ENCODE measurements at regions not wholly inside any gene's neighbourhood (a gene's known extent, or its start where the extent isn't known, plus 50 kb on each side); places are given as distances from the start of the nearest gene placed in this dataset.

- Histone ChIP-seq H3K27ac (no peak overlapping the region), H3K36me3 (replicated peaks) (no peaks in the 10 kb centered on the region), H3K27me3 (replicated peaks) (no peaks in the 10 kb centered on the region), H3K4me3 (ENCODE audit: low read depth, low read length) (no peak overlapping the region)
- in situ Hi-C loops (cut with HindIII; ENCODE audit: low pct_ligation_motif_present, low sequenced_read_pairs), result no loop called here
- no peak for DNase-seq
- TF ChIP-seq CTCF (IDR thresholded peaks at IDR 0.05; ENCODE audit: low read depth, low read length, missing control alignments), result no peak
These were observed 119.5 kb upstream of the CYRIA start for GRCh38 chr2:16785149-16785548.

GRCh38 chr2:16784652-16785051, 119.0 kb upstream of the CYRIA start:
- Histone ChIP-seq H3K4me3 (ENCODE audit: low read depth, low read length) (no peak overlapping the region), H3K27me3 (replicated peaks) (no peaks in the 10 kb centered on the region), H3K36me3 (replicated peaks) (no peaks in the 10 kb centered on the region), H3K27ac (no peak overlapping the region)
- no peak for DNase-seq
- in situ Hi-C loops (cut with HindIII; ENCODE audit: low pct_ligation_motif_present, low sequenced_read_pairs), result no loop called here
- TF ChIP-seq CTCF (IDR thresholded peaks at IDR 0.05; ENCODE audit: low read depth, low read length, missing control alignments), result no peak

GRCh38 chr2:16777123-16777870, 111.7 kb upstream of the CYRIA start:
- DNase-seq, result no peak
- in situ Hi-C loops (cut with HindIII; ENCODE audit: low pct_ligation_motif_present, low sequenced_read_pairs), result no loop called here
- H3K36me3 ChIP-seq (replicated peaks), result no peaks in the 10 kb centered on the region
- no peak overlapping the region for H3K4me3 ChIP-seq (ENCODE audit: low read depth, low read length)
- no peaks in the 10 kb centered on the region for H3K27me3 ChIP-seq (replicated peaks)
- H3K27ac ChIP-seq, result no peak overlapping the region
- no peak for TF ChIP-seq CTCF (IDR thresholded peaks at IDR 0.05; ENCODE audit: low read depth, low read length, missing control alignments)

- Histone ChIP-seq H3K27ac (no peak overlapping the region), H3K27me3 (replicated peaks) (no peaks in the 10 kb centered on the region), H3K4me3 (ENCODE audit: low read depth, low read length) (no peak overlapping the region), H3K36me3 (replicated peaks) (no peaks in the 10 kb centered on the region)
- TF ChIP-seq CTCF (IDR thresholded peaks at IDR 0.05; ENCODE audit: low read depth, low read length, missing control alignments), result no peak
- DNase-seq, result no peak
- in situ Hi-C loops (cut with HindIII; ENCODE audit: low pct_ligation_motif_present, low sequenced_read_pairs), result no loop called here
These were observed 110.2 kb upstream of the CYRIA start for GRCh38 chr2:16775899-16776231.

- TF ChIP-seq CTCF (IDR thresholded peaks at IDR 0.05; ENCODE audit: low read depth, low read length, missing control alignments), result peak; percentile 55
- in situ Hi-C loops (cut with HindIII; ENCODE audit: low pct_ligation_motif_present, low sequenced_read_pairs), result no loop called here
- Histone ChIP-seq H3K27ac (no peak overlapping the region), H3K4me3 (ENCODE audit: low read depth, low read length) (no peak overlapping the region), H3K27me3 (replicated peaks) (no peaks in the 10 kb centered on the region), H3K36me3 (replicated peaks) (no peaks in the 10 kb centered on the region)
- no peak for DNase-seq
These were observed 109.6 kb upstream of the CYRIA start for GRCh38 chr2:16774980-16775898.

Measured in brain microvascular endothelial cell (primary cell).